CD1c-positive myeloid dendritic cell (primary cell): ENCODE measurements at regions not wholly inside any gene's neighbourhood (a gene's known extent, or its start where the extent isn't known, plus 50 kb on each side); places are given as distances from the start of the nearest gene placed in this dataset.
"Not testable (repeated sequence)": the region's sequence is repeated elsewhere in the genome, so short reads cannot be mapped to it uniquely, and the experiment has no call there.

Experiments
- DNase-seq: peaks from one replicate; pipeline ENCODE4 v3.0.0-alpha.2; 2016; ENCODE audit errors: extremely low spot score

DNA sequence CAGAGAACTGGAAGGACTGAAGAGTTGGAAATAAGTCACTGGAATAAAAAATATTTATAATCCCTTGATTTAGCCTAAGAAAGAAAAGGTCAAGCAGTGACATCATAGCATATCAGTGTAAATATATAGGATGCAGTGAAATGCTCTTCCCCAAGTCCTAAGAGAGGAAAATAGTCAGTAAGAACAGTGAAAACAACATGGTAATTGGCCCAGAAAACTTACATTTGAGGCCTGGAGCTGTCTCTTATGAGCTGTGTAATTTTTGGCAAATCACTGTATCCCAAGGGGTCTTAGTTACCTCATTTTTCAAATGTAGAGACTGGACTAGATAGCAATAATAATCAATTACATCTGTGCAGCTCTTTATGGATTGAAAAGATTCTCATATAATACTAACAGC lies 255.7 kb upstream of the AR start:
- no peak for DNase-seq

DNA sequence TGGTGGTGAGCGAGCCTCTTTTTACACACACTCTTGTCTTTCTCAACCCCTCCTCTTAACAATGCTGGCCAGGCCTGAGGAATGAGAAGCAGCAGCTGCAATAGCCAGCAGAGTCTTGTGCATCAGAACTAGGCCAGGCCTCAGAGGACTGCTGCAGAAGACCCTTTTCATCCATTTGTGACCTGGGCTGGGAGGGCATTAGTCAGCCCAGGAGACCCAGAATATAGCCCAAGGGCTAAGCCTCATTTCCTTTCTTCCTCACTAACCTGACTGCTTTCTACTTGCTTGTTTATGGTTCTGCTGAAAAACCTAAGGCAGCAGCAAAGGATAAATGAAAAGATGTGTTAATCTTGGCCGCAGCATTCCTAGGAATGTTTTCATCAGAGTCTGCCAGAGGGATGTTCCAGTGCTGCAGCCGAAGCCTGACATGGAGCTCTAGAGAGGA lies 254.7 kb upstream of the AR start:
- DNase-seq: no peak

- no peak for DNase-seq
Measured at GRCh38 chrX:67290489-67291220, 253.2 kb upstream of the AR start.

GRCh38 chrX:67295924-67296323 lies 247.9 kb upstream of the AR start:
- DNase-seq: no peak

GRCh38 chrX:67296395-67296794 lies 247.4 kb upstream of the AR start:
- DNase-seq: no peak

DNA sequence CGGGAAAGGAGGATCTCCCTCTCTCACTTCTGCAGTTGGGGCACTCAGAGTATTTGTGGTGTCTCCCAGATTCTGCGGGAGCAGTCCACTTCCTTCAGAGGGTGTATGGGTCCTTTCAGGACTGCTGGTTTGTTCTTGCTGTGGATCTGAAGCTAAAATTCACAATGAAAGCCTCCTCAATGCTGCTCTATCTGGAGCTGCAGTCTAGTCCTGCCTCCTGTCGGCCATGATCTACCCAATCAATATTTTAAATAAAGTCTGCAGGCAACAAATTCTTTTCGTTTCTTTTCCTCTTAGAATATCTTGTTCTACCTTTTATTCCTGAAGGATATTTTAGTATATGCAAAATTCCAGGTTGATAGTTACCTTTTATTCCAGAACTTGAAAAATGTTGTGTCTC lies 226.1 kb upstream of the AR start:
- DNase-seq: no peak

- DNase-seq: peak; percentile 32
Measured at GRCh38 chrX:67328476-67328875, 215.3 kb upstream of the AR start.

GRCh38 chrX:67334323-67334722 lies 209.5 kb upstream of the AR start:
- no peak for DNase-seq

DNA sequence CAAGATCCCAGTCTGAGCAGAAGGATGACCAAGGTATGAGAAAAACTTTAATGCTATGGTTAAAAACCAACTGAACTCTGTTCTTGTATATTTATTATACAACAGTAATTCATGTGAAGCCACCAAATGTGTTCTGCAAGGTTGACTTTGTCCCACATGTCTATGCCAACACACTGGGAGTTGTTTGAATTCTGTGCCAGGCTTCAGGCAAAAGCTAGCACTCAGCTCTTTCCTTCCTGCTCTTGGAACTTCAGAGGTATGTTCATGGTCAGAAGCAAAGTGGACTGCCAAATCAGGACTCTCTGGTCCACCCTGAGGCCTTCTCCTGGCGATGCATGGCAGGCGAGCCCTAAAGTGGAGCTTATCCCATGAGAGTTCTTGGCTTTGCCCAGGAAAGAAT lies 205.6 kb upstream of the AR start:
- DNase-seq: no peak

DNA sequence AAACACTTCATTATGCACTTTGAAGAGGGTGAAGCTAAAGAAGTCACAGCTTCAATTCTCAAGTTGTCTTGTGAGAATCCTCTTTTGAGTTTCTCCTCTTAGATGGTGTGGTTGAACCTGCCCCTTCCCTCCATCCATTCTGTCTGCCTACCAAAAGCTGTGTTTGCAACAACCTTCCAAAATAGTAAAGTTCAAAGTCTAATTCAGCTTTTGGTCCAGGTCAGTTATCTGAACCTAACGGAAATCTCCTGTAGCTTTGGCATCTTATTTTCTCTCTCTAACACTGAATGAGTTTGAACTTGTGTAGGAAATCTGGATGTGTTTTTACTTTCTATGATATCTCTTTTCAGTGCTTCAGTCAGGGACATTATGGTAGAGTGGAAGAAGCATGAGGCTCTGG lies 201.7 kb upstream of the AR start:
- DNase-seq: no peak

GRCh38 chrX:67346225-67346624 lies 197.6 kb upstream of the AR start:
- DNase-seq: no peak

DNA sequence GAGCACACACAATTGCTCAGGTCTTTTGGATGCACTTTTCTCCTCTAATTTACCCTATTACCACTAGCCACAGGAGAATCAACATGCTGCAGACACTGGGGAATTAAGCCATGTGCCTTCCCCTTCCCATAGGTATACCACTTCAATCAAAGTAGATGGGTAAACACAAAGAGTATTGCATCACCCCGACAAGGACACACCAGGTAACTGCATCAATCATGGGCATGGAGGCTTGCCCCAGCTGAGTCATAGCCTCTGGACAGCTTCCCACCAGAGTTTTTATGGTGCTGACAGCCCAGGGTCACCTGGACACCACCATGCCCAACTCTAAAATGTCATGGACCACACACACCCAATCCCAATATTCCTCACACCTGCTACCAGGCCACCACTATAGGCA lies 197.2 kb upstream of the AR start:
- DNase-seq: no peak

DNA sequence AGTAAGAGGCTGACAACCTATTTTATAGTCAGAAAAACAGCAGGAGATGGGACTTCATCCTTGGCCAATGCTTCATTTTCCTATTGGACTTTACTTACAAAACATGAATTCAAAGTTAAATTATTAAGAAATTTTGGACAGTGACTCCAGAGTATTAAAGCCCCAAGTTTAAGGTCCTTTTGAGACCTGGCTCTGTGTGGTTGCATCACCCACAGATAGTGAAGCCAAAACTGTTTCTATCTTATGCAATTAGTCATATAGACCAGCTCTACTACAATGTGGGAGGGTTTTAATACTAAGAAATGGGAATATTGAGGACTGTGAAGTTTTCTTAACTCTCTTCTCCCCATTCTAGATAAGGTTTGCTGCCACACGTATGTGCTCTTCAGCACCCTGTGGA lies 196.7 kb upstream of the AR start:
- DNase-seq: no peak

DNA sequence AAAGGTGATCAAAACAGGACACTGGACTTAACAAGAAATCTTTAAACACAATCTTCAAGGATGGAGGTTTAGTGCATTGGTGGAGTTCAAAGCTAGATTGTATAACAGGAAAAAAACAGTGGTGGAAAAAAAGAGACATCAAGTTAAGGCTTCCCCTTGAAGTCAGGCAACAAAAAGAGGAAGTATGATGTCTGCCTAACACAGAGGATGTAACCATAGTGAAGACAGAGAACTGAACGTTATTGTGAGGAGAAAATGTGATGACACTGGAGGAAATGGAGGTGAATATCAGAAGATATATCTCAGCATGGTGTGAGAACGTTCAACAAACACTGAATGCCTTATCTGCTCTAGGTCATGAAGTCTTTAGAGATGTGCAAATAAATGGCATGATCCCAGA lies 192.4 kb upstream of the AR start:
- no peak for DNase-seq

DNA sequence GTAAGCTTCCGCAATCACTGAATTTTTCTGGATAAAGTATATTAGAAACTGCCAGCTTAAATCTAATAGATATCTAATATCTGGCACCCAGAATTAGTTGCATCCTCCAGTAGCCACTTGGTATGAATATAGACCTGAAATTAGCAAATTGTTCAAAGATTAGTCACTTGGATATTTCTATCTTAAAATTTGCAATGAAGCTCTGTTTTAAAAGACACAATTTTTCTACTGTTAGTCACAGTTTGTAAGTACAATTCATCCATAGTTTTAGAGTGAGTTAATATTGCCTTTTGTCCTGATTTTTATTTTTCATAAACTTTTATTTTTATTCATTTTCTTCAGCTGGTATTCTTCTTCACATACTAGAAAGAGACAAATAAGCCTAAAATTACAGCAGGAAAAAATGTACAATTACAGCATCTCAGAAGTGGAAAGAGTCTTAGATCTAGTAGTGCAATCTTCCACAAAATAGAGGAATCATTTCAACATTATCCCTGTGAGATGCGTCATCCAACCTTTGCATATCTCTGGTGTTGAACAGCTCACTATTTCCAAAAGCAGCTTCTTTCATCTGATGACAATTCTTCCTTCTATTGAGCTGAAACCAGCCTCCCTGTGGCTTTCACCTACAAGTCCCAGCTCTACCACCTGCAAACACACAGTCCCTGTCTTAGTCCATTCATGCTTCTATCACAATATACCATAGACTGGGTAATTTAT lies 190.0 kb upstream of the AR start:
- DNase-seq: no peak

GRCh38 chrX:67361267-67361666 lies 182.6 kb upstream of the AR start:
- not testable (repeated sequence) for DNase-seq

- no peak for DNase-seq
Measured at GRCh38 chrX:67384403-67384802, 159.4 kb upstream of the AR start.

- DNase-seq: no peak
Measured at GRCh38 chrX:67408423-67409079, 135.3 kb upstream of the AR start.

DNA sequence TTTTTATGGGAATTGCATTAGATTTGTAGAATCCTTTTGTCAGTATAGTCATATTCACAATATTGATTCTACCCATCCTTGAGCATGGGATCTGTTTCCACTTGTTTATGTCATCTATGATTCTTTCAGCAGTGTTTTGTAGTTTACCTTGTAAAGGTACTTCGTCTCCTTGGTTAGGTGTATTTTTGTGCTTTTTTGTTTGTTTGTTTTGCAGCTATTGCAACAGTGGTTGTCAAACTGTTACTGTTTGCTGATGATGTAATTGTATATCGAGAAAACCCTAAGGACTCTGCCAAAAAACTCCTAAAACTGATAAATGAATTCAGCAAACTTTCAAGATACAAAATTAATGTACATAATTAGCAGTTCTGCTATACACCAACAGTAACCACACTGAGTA lies 127.9 kb upstream of the AR start:
- DNase-seq: no peak

DNA sequence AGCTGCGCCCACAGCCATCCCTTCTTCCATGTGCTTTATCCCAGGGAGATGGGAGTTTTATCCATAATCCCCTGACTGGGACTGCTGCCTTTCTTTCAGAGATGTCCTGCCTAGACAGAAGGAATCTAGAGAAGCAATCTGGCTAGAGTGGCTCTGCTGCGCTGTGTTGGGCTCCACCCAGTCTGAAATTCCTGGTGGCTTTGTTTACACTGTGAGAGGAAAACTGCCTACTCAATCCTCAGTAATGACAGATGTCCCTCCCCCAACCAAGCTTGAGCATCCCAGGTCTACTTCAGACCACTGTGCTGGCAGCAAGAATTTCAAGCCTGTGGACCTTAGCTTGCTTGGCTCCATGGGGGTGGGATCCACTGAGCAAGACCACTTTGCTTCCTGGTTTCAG lies 116.9 kb upstream of the AR start:
- no peak for DNase-seq

- DNase-seq: no peak
Measured at GRCh38 chrX:67435536-67435935, 108.3 kb upstream of the AR start.

- DNase-seq: no peak
Measured at GRCh38 chrX:67436867-67437266, 107.0 kb upstream of the AR start.

GRCh38 chrX:67437821-67438220 lies 106.0 kb upstream of the AR start:
- DNase-seq: no peak
